ENCODE measurements at regions not wholly inside any gene's neighbourhood (a gene's known extent, or its start where the extent isn't known, plus 50 kb on each side); places are given as distances from the start of the nearest gene placed in this dataset.

GRCh38 chr1:80064524-80064923, 1058.0 kb upstream of the ADGRL4 start:
- no peak for DNase-seq

GRCh38 chr1:80059940-80060339, 1053.4 kb upstream of the ADGRL4 start:
- no peak for DNase-seq

GRCh38 chr1:80056179-80056578, 1049.6 kb upstream of the ADGRL4 start:
- DNase-seq: no peak

GRCh38 chr1:80054129-80054528, 1047.6 kb upstream of the ADGRL4 start:
- no peak for DNase-seq

GRCh38 chr1:80053613-80054012, 1047.1 kb upstream of the ADGRL4 start:
- no peak for DNase-seq

GRCh38 chr1:80050523-80050922, 1044.0 kb upstream of the ADGRL4 start:
- DNase-seq: no peak

GRCh38 chr1:80050085-80050484, 1043.6 kb upstream of the ADGRL4 start:
- no peak for DNase-seq

- DNase-seq: no peak
These were observed 1042.2 kb upstream of the ADGRL4 start for GRCh38 chr1:80048716-80049115.

- no peak for DNase-seq
These were observed 1041.3 kb upstream of the ADGRL4 start for GRCh38 chr1:80047791-80048190.

GRCh38 chr1:80044662-80045061, 1038.1 kb upstream of the ADGRL4 start:
- DNase-seq: no peak

GRCh38 chr1:80036690-80037432, 1030.3 kb upstream of the ADGRL4 start:
- no peak for DNase-seq

GRCh38 chr1:80023358-80023757, 1016.8 kb upstream of the ADGRL4 start:
- no peak for DNase-seq

- DNase-seq: no peak
These were observed 1015.4 kb upstream of the ADGRL4 start for GRCh38 chr1:80021891-80022290.

- DNase-seq: no peak
These were observed 1011.8 kb upstream of the ADGRL4 start for GRCh38 chr1:80018348-80018747.

- DNase-seq: no peak
These were observed 1002.4 kb upstream of the ADGRL4 start for GRCh38 chr1:80008934-80009333.

GRCh38 chr1:80003250-80003649, 996.7 kb upstream of the ADGRL4 start:
- no peak for DNase-seq

GRCh38 chr1:79988401-79988800, 981.9 kb upstream of the ADGRL4 start:
- DNase-seq: no peak

GRCh38 chr1:79982211-79982610, 975.7 kb upstream of the ADGRL4 start:
- DNase-seq: no peak

- DNase-seq: no peak
These were observed 975.0 kb upstream of the ADGRL4 start for GRCh38 chr1:79981481-79981880.

GRCh38 chr1:79979346-79979745, 972.8 kb upstream of the ADGRL4 start:
- no peak for DNase-seq

GRCh38 chr1:79976287-79976686, 969.8 kb upstream of the ADGRL4 start:
- DNase-seq: no peak

GRCh38 chr1:79974659-79975058, 968.1 kb upstream of the ADGRL4 start:
- DNase-seq: no peak

- no peak for DNase-seq
These were observed 963.4 kb upstream of the ADGRL4 start for GRCh38 chr1:79969886-79970285.

GRCh38 chr1:79966438-79966837, 959.9 kb upstream of the ADGRL4 start:
- DNase-seq: no peak

- DNase-seq: no peak
These were observed 953.1 kb upstream of the ADGRL4 start for GRCh38 chr1:79959635-79960034.

All from CD4-positive, alpha-beta T cell treated with Interleukin-1 beta for 1 hour (primary cell).